HepG2 (cell line): ENCODE measurements at regions not wholly inside any gene's neighbourhood (a gene's known extent, or its start where the extent isn't known, plus 50 kb on each side); places are given as distances from the start of the nearest gene placed in this dataset.

Source experiments
- ATAC-seq: fragments of 200-7000 bp; cut with Tn5 transposase; 3 replicates; pipeline ENCODE4 v1.9.1; 2020; ENCODE audit warnings: mild to moderate bottlenecking, moderate library complexity
- BruUV-seq: library from RNA; stranded (reverse); fragments of 400-500 nt; replicated peaks from 2 replicates; lab custom pipeline; 2021; lab: Mats Ljungman, UMichigan
- CTCF ChIA-PET: fragments of 300-600 bp; formaldehyde crosslinking; extraction: SDS; loops from one replicate; lab custom pipeline; 2021; ENCODE audit warnings: low total read pairs, inconsistent platforms, low intra/inter-chr PET ratio; lab: Yijun Ruan, JAX
- POLR2A ChIA-PET: fragments of 350-600 bp; sonication (Branson Sonifier 250); formaldehyde crosslinking; loops from one replicate; lab custom pipeline; 2020; ENCODE audit warnings: antibody characterized with exemption, inconsistent platforms; lab: Yijun Ruan, JAX
- DNase-seq: peaks from one replicate; pipeline ENCODE4 v3.0.0-alpha.2; 2015; ENCODE audit warnings: low spot score
- FAIRE-seq: peaks from 3 replicates; lab custom pipeline; 2011; peaks lifted over from hg19 to GRCh38; lab: Jason Lieb, UNC
- H2AFZ ChIP-seq: one replicate; pipeline ENCODE4 v1.6.1; 2011; ENCODE audit warnings: low read length, inconsistent platforms
- H3K27ac ChIP-seq: fragments of 300-600 bp; 3 replicates; pipeline ENCODE4 v1.8.0; 2011; ENCODE audit warnings: mixed run types, mild to moderate bottlenecking, mixed read lengths, low read length, inconsistent platforms; ENCODE audit not compliant: insufficient read depth; ENCODE audit errors: extremely low read length
- H3K27me3 ChIP-seq, 2 experiments: fragments of 200-600 bp in 1 of 2; 2 replicates in 1 of 2; 3 replicates in 1 of 2; pipeline versions ENCODE4 v1.6.0 to v1.8.0; 2011; ENCODE audit warnings: low read length in 2 of 2, mild to moderate bottlenecking in 2 of 2, moderate library complexity in 2 of 2, inconsistent platforms in 1 of 2; ENCODE audit not compliant: insufficient read depth in 2 of 2, control insufficient read depth in 1 of 2
- H3K36me3 ChIP-seq, 2 experiments: fragments of 200-600 bp in 1 of 2; replicated peaks in 1 of 2; 2 replicates in 1 of 2; 3 replicates in 1 of 2; pipeline versions ENCODE4 v1.5.1 to v1.8.0; 2011; ENCODE audit warnings: low read length in 2 of 2, inconsistent platforms in 1 of 2; ENCODE audit not compliant: insufficient read depth in 2 of 2, control insufficient read depth in 1 of 2
- H3K4me1 ChIP-seq: 2 replicates; pipeline ENCODE4 v1.5.1; 2012; ENCODE audit warnings: low read length, inconsistent platforms; ENCODE audit not compliant: insufficient read depth
- H3K4me2 ChIP-seq: 2 replicates; pipeline ENCODE4 v1.6.0; 2011; ENCODE audit warnings: low read depth, low read length, inconsistent platforms
- H3K4me3 ChIP-seq, 3 experiments: fragments of 200-600 bp in 1 of 3; sonication (generic), shearing (Covaris generic) in 1 of 3; replicated peaks in 1 of 3; 2 replicates each; pipeline ENCODE4 v1.5.1; 2011 to 2016; ENCODE audit warnings: low read length in 3 of 3, inconsistent platforms in 2 of 3, low read depth in 2 of 3, mild to moderate bottlenecking in 2 of 3, control low read depth in 1 of 3, mixed read lengths in 1 of 3; ENCODE audit not compliant: insufficient read depth in 1 of 3
- H3K79me2 ChIP-seq: one replicate; pipeline ENCODE4 v1.6.1; 2011; ENCODE audit warnings: low read length, inconsistent platforms; ENCODE audit not compliant: insufficient read depth
- H3K9ac ChIP-seq: 2 replicates; pipeline ENCODE4 v1.6.0; 2011; ENCODE audit warnings: mild to moderate bottlenecking, low read depth, low read length, inconsistent platforms; ENCODE audit not compliant: insufficient read depth
- H3K9me3 ChIP-seq: 2 replicates; pipeline ENCODE4 v1.5.1; 2012; ENCODE audit warnings: mild to moderate bottlenecking, low read length
- H4K20me1 ChIP-seq: 2 replicates; pipeline ENCODE4 v1.6.0; 2011; ENCODE audit warnings: inconsistent platforms, mild to moderate bottlenecking, low read length, moderate library complexity; ENCODE audit not compliant: insufficient read depth
- HIVEP1 ChIP-seq: sonication (generic); formaldehyde crosslinking; IDR thresholded peaks from 2 replicates; pipeline ENCODE4 v1.4.0; 2020; ENCODE audit warnings: mild to moderate bottlenecking, missing genetic modification reagents
- HNRNPK ChIP-seq: fragments of 200-400 bp; formaldehyde crosslinking; IDR thresholded peaks from 2 replicates; pipeline ENCODE4 v1.6.1; 2018; ENCODE audit warnings: low read length, low read depth, moderate library complexity, mild to moderate bottlenecking; ENCODE audit not compliant: poor library complexity, severe bottlenecking
- MATR3 ChIP-seq: sonication (generic); formaldehyde crosslinking; IDR thresholded peaks from 2 replicates; pipeline ENCODE4 v1.4.0; 2020; ENCODE audit warnings: missing genetic modification reagents
- MLXIP ChIP-seq: sonication (generic); formaldehyde crosslinking; IDR thresholded peaks from 2 replicates; pipeline ENCODE4 v1.9.0; 2021; ENCODE audit warnings: missing genetic modification reagents, borderline replicate concordance
- NONO ChIP-seq, 2 experiments: fragments of 450-650 bp in 1 of 2; sonication (generic) in 1 of 2; formaldehyde crosslinking in 1 of 2; IDR thresholded peaks in 1 of 2; conservative IDR thresholded peaks in 1 of 2; 2 replicates each; pipeline versions ENCODE4 v1.6.1 to v1.8.0; 2017 to 2022; ENCODE audit warnings: mild to moderate bottlenecking in 1 of 2, missing genetic modification reagents in 1 of 2, moderate library complexity in 1 of 2
- RBFOX2 ChIP-seq: fragments of 200-400 bp; formaldehyde crosslinking; IDR thresholded peaks from 2 replicates; pipeline ENCODE4 v1.6.1; 2017; ENCODE audit warnings: low read depth, mild to moderate bottlenecking, low read length
- RNF2 ChIP-seq: fragments of 450-650 bp; conservative IDR thresholded peaks from 2 replicates; pipeline ENCODE4 v1.6.1; 2016; ENCODE audit warnings: low read depth
- TAF1 ChIP-seq: sonication (generic); formaldehyde crosslinking; IDR thresholded peaks from 2 replicates; pipeline ENCODE4 v1.4.0; 2020; ENCODE audit warnings: missing genetic modification reagents
- TMF1 ChIP-seq: sonication (generic); formaldehyde crosslinking; IDR thresholded peaks from 2 replicates; pipeline ENCODE4 v1.8.1; 2022; ENCODE audit warnings: low read depth, missing genetic modification reagents
- ZNF180 ChIP-seq: sonication (generic); formaldehyde crosslinking; IDR thresholded peaks from 2 replicates; pipeline ENCODE4 v1.4.0; 2020; ENCODE audit warnings: low read depth, missing genetic modification reagents, borderline replicate concordance
- ZNF274 ChIP-seq: sonication (generic); formaldehyde crosslinking; IDR thresholded peaks from 2 replicates; pipeline ENCODE4 v1.5.1; 2020; ENCODE audit warnings: mild to moderate bottlenecking, missing genetic modification reagents
- ZNF317 ChIP-seq: sonication (generic); formaldehyde crosslinking; IDR thresholded peaks from 2 replicates; pipeline ENCODE4 v1.5.0; 2020; ENCODE audit warnings: mild to moderate bottlenecking, missing genetic modification reagents
- ZNF749 ChIP-seq: sonication (generic); formaldehyde crosslinking; IDR thresholded peaks from 2 replicates; pipeline ENCODE4 v1.8.0; 2022; ENCODE audit warnings: mild to moderate bottlenecking, missing genetic modification reagents, moderate library complexity, borderline replicate concordance
- ZSCAN20 ChIP-seq: sonication (generic); formaldehyde crosslinking; IDR thresholded peaks from 2 replicates; pipeline ENCODE4 v1.4.0; 2020; ENCODE audit warnings: missing genetic modification reagents, mild to moderate bottlenecking, borderline replicate concordance
- ZUFSP ChIP-seq: sonication (generic); formaldehyde crosslinking; IDR thresholded peaks from 2 replicates; pipeline ENCODE4 v1.9.0; 2021; ENCODE audit warnings: missing genetic modification reagents, mild to moderate bottlenecking, borderline replicate concordance
- WGBS: methylation state at CpG from one replicate; pipeline ENCODE4 v1.1.6; 2017; ENCODE audit warnings: low lambda C conversion rate; 5-methylcytosine and 5-hydroxymethylcytosine counted together
- in situ Hi-C: cut with HindIII; loops from 2 replicates; pipeline ENCODE4 v1.10.0; 2017; ENCODE audit warnings: low pct_unique_long_range_greater_than_20kb; ENCODE audit not compliant: extremely low pct_ligation_motif_present
- intact Hi-C: fragments of 100-400 bp; cut with micrococcal nuclease; formaldehyde crosslinking; loops from one replicate; pipeline ENCODE4 v1.10.0; 2022; ENCODE audit not compliant: unreplicated experiment
- TF ChIP-seq, protein P1 (sequence below): sonication (generic); formaldehyde crosslinking; IDR thresholded peaks from 2 replicates; pipeline ENCODE4 v1.8.0; 2023; ENCODE audit warnings: mild to moderate bottlenecking, missing genetic modification reagents

DNA sequence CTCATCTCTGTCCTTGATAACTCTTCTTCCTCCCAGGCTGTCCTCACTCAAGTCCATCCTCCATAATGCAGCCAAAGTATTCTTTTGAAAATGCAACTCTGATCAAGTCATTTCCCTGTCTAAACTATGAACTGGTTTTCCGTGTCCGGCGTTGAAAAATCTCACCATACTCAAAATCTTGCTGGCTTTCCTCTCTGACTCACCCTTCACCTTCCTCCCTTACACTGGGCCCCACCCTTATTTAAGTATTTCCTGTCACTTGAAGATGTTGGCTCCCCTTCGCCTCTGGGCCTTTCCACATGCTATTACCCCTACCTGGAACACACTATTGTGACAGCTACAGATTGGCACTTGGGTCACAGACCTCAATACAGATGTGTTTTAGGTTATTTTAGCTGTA lies 515.6 kb downstream of the INHBA start:
- no TSS peak for BruUV-seq
- ChIA-PET CTCF (no interaction called here), POLR2A (no interaction called here)
- no peak for FAIRE-seq
- no peaks in the 10 kb centered on the region for H4K20me1 ChIP-seq
- H3K9ac ChIP-seq, result no peak overlapping the region
- no peak for DNase-seq
- no peak overlapping the region for H3K27ac ChIP-seq
- H3K79me2 ChIP-seq, result no peaks in the 10 kb centered on the region
- H3K4me2 ChIP-seq, result no peak overlapping the region
- no peaks in the 10 kb centered on the region for H3K4me1 ChIP-seq
- ATAC-seq, result no peak
- no peaks in the 10 kb centered on the region for H3K27me3 ChIP-seq
- no peak overlapping the region for H3K4me3 ChIP-seq
- no peak overlapping the region for H2AFZ ChIP-seq
- WGBS, result 51% methylated on average over 4 of the region's 4 CpGs
- H3K36me3 ChIP-seq, result no peaks in the 10 kb centered on the region
- in situ Hi-C loops (no loop called here), intact Hi-C loops (no loop called here)
- TF ChIP-seq, protein P1, sequence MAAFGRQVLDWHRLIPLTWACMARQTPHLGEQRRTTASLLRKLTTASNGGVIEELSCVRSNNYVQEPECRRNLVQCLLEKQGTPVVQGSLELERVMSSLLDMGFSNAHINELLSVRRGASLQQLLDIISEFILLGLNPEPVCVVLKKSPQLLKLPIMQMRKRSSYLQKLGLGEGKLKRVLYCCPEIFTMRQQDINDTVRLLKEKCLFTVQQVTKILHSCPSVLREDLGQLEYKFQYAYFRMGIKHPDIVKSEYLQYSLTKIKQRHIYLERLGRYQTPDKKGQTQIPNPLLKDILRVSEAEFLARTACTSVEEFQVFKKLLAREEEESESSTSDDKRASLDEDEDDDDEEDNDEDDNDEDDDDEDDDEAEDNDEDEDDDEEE (CRISPR knock-in tag), result no peak
- no peak for TF ChIP-seq TAF1
- no peak for TF ChIP-seq ZNF317 (CRISPR knock-in tag)
- no peak for TF ChIP-seq MLXIP (CRISPR knock-in tag)
- no peak for TF ChIP-seq TMF1 (CRISPR knock-in tag)
- no peak for TF ChIP-seq ZSCAN20 (CRISPR knock-in tag)
- TF ChIP-seq NONO (IDR thresholded peaks at IDR 0.05), result no peak
- TF ChIP-seq NONO (CRISPR knock-in tag; conservative IDR thresholded peaks at IDR 0.05), result no peak
- no peak for TF ChIP-seq RNF2
- TF ChIP-seq HIVEP1 (CRISPR knock-in tag), result no peak
- no peak for TF ChIP-seq ZNF274 (CRISPR knock-in tag)
- TF ChIP-seq RBFOX2, result no peak
- TF ChIP-seq HNRNPK, result no peak
- TF ChIP-seq ZNF180 (CRISPR knock-in tag), result no peak
- no peak for TF ChIP-seq ZUFSP (CRISPR knock-in tag)
- TF ChIP-seq ZNF749 (CRISPR knock-in tag), result no peak
- TF ChIP-seq MATR3, result no peak
- H3K9me3 ChIP-seq, result no peaks in the 10 kb centered on the region
